ENCODE measurements at regions not wholly inside any gene's neighbourhood (a gene's known extent, or its start where the extent isn't known, plus 50 kb on each side); places are given as distances from the start of the nearest gene placed in this dataset.
A peak's percentile ranks its signal among the peaks of the same experiment; 100 is the strongest.

GRCh38 chrX:118167361-118167760, 50.8 kb upstream of the KLHL13 start:
- no peak for DNase-seq

GRCh38 chrX:118171356-118171755, 54.7 kb upstream of the KLHL13 start:
- DNase-seq = no peak

GRCh38 chrX:118174516-118175098, 58.0 kb upstream of the KLHL13 start:
- DNase-seq = no peak

- DNase-seq = no peak
Observed at GRCh38 chrX:118177708-118178107, 61.1 kb upstream of the KLHL13 start.

GRCh38 chrX:118178450-118178849, 61.8 kb upstream of the KLHL13 start:
- DNase-seq = no peak

- no peak for DNase-seq
Observed at GRCh38 chrX:118179161-118179560, 62.6 kb upstream of the KLHL13 start.

GRCh38 chrX:118179718-118180117, 63.1 kb upstream of the KLHL13 start:
- no peak for DNase-seq

- peak; percentile 1 for DNase-seq
Observed at GRCh38 chrX:118181030-118181429, 64.4 kb upstream of the KLHL13 start.

- DNase-seq = no peak
Observed at GRCh38 chrX:118182025-118182424, 65.4 kb upstream of the KLHL13 start.

- DNase-seq = no peak
Observed at GRCh38 chrX:118182681-118183080, 66.1 kb upstream of the KLHL13 start.

- DNase-seq = no peak
Observed at GRCh38 chrX:118183606-118184005, 67.0 kb upstream of the KLHL13 start.

- DNase-seq = no peak
Observed at GRCh38 chrX:118187100-118187499, 70.5 kb upstream of the KLHL13 start.

- no peak for DNase-seq
Observed at GRCh38 chrX:118189000-118189399, 72.4 kb upstream of the KLHL13 start.

- no peak for DNase-seq
Observed at GRCh38 chrX:118189628-118190027, 73.0 kb upstream of the KLHL13 start.

GRCh38 chrX:118197730-118198129, 81.1 kb upstream of the KLHL13 start:
- no peak for DNase-seq

GRCh38 chrX:118198577-118198976, 82.0 kb upstream of the KLHL13 start:
- no peak for DNase-seq

- DNase-seq = no peak
Observed at GRCh38 chrX:118199997-118200396, 83.4 kb upstream of the KLHL13 start.

GRCh38 chrX:118205421-118206395, 89.1 kb upstream of the KLHL13 start:
- DNase-seq = no peak

GRCh38 chrX:118207831-118208453, 91.3 kb upstream of the KLHL13 start:
- DNase-seq = no peak

- DNase-seq = no peak
Observed at GRCh38 chrX:118208481-118208880, 91.9 kb upstream of the KLHL13 start.

GRCh38 chrX:118211891-118212816, 95.5 kb upstream of the KLHL13 start:
- DNase-seq = no peak

GRCh38 chrX:118212817-118213183, 96.2 kb upstream of the KLHL13 start:
- no peak for DNase-seq

- peak; percentile 38 for DNase-seq
Observed at GRCh38 chrX:118215346-118215745, 98.7 kb upstream of the KLHL13 start.

Measured in dermis blood vessel endothelial cell (primary cell).